ENCODE measurements at regions not wholly inside any gene's neighbourhood (a gene's known extent, or its start where the extent isn't known, plus 50 kb on each side); places are given as distances from the start of the nearest gene placed in this dataset.

DNA sequence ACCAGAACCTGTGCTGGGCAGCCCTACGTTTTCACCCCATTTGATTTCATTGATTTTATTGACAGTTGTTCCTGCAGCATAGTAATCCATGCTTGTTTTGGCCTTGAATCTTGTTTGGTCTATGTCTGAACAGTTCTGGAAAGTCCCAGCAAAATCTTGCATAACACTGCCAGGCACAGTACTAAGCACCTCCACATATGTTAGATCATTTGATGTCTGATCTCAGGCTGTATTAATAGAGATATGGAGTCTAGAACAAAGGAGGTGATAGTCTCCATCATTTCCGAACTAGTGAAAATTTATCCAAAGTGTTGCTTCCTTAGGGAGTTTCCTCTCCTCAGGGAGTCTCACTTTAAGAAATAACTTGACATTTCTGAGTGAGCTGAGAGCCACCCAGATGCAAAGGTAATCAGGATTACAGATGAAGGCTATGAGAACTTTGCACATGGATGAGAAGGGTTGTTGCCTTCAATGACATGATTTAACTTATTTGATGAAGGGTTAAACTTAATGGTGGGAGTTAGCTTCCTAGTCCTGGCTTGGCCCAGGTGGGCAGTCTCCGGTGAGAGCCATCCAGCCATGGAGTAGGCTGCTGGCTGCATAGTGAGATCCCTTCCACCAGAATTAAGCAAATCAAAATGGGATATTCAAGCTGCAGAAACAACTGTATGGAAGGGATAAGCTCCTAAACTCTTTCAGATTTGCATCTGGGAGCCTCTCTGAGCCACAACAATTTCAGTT, 173.8 kb upstream of the MVB12B start:
- DNase-seq (ENCODE audit: low read depth) = no peak

DNA sequence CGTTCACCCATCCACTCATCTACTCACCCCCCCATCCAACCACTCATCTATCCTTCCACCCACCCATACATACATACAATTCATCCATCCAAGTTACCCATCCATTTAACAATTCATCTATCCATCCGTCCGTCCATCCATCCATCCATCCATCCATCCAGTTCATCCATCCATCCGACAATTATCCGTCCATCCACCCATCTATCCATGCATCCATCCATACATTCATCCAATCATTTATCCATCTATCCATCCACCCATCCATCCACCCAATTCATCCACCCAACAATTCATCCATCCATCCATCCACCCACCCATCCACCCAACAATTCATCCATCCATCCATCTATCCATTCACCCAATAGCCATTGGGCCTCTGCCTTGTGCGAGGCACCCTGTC, 173.2 kb upstream of the MVB12B start:
- DNase-seq (ENCODE audit: low read depth) = no peak

DNA sequence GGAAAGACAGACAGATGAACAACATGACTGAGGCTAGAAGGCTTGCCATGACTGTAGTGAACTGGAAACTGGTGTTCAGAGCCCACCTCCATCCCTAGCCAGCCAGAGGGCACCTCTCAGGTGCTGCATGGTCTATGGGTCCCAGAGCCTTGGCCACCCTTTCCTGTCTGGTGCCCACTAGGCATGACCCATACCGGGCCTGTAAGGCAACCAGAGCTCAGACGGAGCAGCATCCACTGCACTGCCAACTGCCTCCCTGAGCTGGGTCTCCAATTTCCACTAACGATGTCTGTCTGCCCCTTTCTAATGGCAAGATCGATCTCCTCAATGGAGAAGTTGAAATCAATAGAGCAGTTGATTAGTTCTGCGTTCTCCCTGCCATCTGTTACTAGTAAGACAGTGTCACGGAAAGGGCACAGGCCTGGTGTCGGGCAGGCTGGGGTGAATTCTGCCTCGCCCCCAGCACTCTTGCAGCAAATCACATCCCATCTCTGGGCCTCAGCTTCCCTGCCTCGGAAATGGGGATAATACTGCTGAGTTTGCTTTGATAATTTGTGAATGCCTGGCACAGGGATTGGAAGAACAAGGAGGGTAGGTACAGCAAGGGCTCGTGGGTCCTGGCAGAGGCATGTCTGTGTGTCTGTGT, 172.3 kb upstream of the MVB12B start:
- no peak for DNase-seq (ENCODE audit: low read depth)

DNA sequence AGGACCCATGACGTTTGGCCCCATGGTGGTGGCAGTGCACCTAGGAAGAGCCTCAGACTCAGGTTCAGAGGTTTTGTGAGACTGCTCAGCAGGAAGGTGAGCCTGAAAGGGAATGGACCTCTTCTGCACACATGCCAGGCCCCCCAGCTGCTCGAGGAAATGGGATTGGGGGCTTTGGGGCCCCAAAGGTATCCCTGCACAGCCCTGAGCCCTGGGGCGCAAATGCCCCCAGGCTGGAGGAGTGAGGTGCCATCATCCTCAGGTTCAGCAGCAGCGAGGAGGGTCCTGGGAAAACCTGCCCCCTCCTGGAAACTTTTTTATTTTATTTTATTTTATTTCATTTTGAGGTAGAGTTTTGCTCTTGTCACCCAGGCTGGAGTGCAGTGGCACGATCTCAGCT, 171.8 kb upstream of the MVB12B start:
- no peak for DNase-seq (ENCODE audit: low read depth)

DNA sequence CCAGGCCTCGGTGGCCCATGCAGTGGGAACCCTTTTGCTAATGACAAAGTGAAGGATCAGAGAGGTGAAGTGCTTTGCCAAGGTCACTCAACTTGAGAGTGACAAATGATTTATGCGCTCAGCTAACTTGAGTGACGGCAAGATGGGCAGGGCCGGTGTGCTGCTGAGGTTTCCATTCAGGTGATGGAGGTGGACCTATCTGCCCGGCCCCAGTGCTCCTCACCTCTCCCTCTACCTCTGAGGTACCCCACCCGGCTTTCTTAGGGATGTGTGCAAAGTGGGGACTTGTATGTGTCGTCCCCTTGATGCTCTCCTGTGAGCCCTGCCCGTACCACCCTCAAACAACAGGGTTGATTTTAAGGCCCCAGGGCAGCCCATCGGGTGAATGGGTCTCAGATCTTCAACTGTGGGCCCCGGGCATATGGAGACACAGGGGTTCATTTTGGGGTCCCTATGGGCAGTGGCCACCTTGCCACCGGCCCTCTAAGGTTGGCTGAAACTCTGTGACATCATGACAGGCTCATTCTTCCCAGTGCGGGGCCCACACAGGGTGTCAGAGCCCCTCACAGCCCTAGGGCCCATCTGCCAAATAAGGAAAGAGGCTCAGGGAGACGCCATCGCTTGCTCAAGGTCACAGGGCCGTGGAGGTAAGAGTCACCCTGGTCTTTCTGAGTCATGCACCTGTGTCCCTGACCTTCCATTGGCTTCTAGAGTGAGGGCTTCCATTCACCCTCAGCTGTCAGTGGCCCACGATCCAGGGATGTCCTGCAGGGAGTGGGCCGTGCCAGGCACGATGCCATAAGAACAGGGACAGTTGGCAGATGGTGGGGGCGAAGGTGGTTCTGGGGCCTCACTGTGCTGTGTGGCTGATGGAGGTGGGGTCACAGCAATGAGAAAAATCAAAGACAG, 170.6 kb upstream of the MVB12B start:
- DNase-seq (ENCODE audit: low read depth) = no peak

DNA sequence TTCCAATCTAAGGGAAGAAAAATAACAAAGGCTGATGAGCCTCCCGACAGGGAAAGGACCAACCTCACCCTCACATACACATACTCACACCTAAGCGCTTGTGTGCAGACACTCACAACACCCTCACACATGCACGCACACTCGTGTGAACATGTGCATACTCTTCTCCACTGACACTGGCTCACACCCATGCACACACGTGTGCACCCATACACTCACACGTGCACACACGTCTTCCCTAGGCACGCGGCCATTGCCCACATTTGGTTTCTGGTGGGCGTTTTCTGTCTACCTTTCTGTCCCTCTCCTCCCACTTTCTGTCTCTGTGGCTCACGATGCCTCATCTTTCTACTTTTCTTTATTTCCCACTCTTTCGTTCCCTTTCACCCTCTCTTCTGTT, 169.7 kb upstream of the MVB12B start:
- no peak for DNase-seq (ENCODE audit: low read depth)

DNA sequence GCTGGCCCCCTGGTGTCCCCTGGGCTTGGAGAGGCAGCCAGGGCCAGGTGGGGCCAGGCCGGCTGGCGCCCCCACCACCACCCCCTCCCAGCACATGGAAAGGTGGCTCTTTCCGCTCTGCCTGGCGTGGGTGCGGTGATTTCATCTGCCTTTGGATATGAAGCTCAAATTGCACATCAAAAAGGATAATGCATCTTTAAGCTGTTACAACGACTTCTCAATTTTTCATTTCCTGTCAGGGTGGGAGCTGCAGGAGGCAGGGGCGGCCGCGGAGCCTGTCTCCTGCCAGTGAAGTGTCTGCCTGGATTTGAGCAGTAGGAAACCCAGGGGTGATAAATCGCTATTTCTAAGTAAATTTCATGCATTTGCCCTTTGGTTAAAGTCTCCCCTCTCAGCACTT, 169.2 kb upstream of the MVB12B start:
- DNase-seq (ENCODE audit: low read depth) = no peak

DNA sequence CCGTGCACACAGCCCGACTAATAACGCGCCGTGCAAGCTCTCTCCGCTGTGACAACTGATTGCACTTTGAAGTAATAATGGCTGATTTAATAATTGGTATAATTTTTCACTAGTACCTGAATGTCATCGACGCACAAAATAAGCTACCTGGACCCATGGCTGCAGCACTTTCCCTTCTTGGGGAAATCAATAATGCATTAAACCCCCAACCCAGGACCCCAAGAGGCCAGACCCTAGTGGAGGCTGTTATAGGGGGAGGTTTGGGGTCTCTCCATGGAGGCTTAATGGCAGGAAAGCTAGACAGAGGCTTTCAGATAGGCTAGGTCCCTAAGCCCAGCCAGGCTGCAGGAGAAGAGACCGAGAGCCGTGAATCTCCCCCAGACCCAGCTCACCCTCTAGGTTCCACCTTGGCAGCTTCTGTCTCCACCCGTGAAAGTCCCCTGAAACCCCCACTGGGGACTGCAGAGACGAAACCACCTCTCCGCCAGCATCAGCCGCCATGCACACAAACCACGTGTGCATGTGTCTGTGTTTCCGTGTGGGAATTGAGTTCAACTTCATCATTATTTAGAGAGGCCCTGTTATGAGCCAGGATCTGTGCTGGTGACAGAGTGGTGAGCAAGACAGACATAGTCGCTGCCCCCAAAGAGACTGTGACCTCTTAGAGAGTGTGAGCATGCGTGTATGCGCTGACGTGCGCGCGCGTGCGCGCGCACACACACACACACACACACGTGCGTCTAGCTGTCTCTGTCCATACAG, 168.6 kb upstream of the MVB12B start:
- no peak for DNase-seq (ENCODE audit: low read depth)

DNA sequence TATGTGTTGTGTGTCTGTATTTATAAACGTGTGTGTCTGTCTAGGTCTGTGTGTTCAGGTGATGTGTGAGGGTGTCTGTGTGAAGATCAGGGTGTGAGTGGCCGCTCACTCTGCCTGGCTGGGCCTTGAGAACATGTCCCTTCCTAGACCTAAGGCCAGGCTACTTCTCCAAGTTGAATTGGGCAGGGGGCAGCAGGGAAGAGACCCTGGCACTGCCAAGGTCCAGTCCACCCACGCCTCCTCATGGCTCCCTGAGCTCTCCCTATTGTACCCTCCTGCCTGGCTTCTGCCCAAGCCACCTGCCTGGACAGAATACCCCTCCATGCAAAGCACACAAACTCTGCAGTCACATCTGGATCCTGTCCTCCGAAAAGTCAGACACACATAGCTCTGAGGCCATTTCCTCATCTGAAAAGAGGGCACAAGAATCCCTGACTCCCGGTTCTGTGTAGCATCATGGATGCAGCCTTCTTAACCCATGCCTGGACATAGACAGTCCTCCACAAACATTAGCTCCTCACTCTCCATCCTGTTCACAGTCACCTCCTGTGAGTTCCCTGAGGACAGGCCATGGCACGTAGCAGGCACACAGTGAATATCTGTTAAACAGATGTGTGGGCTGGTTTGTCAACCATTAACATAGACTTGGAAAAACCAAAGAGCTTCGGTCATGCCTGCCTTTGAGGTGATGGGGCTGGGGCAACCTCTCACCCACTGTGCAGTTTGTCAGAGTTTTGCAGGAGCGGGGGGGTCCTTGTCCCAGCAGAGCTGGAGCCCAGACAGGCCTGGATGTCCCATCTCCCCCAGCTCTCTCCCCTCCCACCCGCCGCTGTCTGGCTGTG, 167.8 kb upstream of the MVB12B start:
- no peak for DNase-seq (ENCODE audit: low read depth)

DNA sequence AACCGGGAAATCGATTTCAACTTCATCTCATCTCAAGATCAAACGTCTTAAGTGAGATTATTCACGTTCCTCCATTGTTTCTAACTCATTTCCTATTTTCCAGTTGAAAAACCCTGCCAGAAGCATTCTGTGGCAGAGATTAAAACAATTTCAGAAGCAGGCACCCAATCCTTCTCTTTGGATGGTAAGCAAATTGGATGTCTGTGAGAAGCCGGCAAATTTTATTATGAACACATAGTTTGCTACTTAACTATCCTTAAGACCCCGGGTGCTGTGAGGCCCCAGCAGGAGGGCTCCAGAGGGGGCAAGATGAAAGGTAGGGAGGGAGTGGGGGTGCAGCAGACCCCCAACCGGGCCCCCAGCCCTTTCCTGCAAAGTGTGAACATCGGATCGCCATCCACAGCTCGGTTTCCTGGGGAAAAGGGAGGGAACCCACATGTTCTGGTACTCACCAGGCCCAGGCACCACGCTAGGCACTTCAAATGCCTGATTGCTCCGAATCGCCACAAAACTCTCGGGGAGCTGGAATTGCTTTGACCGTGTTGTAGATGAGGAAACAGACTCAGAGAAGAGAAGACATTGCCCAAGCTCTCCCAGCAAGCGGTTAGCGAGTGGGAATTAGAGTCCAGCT, 167.1 kb upstream of the MVB12B start:
- no peak for DNase-seq (ENCODE audit: low read depth)

DNA sequence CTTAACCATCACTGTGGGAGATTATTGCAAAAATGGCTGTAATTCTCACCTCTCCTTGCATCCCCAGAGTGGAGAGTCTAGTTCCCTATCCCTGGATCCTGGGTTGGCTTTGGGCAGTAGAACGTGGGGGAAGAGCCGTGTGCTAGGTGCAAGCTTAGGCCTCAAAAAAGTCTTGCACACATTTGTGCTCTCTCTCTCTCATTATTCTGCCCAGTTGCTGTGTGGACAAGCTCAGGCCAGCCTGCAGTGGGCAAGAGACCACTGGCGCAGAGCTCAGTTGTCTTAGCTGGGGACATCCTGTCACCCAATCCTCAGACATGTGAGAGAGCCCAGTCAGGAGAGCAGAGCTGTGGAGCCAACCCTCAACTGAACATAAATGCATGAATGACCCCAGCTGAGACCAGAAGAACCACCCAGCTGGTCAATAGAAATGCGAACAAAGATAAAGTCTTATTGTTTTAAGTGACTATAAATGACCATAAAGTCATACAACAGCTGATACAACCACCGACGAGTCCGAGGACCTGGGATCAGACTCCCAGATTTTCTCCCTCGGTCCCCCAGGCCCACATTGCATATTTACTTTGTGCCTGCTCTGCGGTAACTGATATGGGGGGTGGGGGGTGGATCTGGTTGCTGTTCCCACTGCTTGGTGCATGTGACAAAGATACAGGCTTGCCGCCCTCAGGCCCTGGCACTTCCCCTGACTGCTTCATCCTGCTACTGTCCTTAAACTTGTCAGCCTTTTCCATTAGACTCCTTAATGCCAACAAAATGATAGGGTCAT, 166.4 kb upstream of the MVB12B start:
- no peak for DNase-seq (ENCODE audit: low read depth)

DNA sequence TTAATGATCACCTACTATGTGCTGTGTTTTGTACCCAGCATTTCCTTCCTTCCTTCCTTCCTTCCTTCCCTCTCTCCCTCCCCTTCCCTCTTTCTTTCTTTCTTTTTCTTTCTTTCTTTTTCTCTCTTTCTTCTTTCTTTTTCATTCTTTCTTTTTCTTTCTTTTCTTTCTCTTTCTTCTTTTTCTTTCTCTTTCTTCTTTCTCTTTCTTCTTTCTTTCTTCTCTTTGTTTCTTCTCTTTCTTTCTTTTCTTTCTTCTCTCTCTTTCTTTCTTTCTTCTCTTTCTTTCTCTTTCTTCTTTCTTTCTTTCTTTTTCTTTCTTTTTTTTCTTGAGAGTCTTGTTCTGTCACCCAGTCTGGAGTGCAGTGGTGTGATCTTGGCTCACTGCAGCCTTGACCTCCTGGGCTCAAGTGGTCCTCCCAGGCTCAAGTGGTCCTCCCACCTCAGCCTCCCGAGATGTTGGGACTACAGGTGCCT, 165.7 kb upstream of the MVB12B start:
- no peak for DNase-seq (ENCODE audit: low read depth)

DNA sequence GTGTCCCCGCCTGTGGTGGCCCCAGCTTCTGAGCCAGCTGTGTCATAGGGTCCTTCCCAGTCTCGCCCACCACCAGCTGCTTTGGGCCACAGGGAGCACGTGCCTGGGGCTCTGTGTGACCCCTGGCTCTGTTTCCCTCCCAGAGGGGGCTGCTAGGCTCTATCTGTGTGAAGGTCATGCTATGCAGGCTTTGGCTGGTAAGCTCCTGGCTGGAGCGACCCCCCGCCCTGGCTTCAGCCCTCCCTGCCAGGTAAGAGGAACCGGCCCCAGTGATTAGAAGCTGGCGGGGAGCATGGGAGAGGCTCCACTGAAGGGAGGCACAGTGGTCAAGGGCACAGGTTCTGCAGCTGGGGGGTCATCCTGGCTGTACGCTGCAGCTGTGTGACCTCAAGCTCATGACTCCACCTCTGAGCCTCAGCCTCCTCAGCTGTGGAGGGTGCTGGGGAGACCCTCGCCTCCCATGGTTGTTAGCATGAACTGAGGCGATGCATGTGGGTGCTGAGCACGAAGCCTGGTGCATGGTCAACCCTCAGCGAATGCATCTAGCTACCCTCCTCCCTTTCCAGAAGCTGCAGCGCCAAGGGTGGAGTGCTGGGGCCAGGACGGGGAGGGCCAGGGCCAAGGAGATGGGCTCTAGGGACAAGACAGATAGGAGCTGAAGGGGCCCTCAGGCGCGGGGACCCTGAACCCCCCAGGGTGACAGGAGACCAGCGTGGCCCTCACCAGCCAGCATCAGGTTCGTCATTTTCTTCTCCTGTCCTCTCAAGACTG, 163.8 kb upstream of the MVB12B start:
- DNase-seq (ENCODE audit: low read depth) = no peak

DNA sequence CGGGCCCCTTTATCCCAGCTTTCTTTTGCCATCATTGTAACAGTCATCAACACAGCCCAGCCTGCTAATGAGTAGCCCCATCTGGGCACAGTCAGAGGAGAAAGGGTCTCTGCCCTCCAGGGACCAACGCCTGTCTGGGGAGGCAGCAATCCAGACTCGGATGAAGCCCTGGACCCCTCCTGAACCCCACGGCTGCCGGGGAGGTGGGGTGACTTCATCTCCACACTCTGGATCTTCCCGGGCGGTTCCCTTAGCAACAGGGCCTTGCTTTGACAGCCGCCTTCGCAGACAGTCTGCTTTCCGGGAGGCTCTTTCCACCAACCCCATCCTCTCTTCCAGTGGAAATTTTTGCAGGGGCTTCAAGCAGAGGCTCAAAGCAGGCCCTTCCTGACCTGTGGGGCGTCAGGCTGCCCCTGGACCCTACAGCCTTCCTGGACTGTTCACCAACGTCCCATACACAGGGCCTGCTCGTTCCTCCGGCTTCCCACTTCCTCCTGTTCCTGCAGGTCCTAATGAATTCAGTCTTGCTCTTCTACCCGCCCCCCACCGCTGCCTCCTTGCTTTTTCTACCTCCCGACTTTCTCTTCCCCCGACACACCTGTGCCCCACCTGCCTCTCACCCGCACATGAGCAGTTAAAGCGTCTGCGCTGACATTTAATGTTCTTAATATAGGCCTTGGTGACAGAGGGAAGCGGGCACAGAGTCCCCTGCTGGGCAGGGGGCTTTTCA, 161.7 kb upstream of the MVB12B start:
- no peak for DNase-seq (ENCODE audit: low read depth)

DNA sequence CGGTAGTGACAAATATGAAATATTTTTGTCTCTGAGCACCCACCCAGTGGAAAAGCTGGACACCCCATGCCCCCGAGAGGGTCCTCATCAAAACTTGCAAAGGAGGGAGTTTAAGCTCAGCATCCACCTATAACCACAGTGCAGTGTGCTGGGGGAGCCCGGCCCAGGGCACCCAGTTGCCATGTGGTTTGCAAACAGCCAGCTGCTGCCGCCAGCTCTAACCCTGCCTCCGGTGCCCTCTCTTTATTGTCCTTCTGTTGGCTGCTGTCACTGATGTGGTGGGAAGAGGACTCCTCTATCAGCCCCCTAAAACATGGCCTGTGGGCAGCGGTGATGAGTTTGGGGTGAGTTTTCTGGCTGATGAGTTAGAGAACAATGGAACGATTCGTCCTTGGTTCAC, 160.9 kb upstream of the MVB12B start:
- no peak for DNase-seq (ENCODE audit: low read depth)

DNA sequence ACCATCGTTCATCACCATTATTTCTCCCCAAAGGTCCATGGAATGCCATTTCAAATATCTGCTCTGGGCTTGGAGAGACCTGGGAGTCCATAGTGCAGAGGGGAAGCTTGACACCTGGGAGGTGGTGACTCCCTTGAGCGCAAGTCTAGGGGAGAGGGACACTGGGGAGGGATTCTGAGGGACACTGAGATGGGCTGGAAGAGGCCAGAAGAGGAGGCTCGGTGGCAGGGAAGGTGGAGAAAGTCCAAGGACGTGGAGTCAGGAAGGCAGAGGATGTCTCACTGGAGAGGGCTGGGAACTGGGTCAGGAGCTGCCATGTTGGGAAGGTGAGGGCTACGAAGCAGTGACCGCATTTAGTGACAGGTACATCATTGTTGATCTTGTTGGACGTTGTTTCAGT, 160.3 kb upstream of the MVB12B start:
- DNase-seq (ENCODE audit: low read depth) = no peak

DNA sequence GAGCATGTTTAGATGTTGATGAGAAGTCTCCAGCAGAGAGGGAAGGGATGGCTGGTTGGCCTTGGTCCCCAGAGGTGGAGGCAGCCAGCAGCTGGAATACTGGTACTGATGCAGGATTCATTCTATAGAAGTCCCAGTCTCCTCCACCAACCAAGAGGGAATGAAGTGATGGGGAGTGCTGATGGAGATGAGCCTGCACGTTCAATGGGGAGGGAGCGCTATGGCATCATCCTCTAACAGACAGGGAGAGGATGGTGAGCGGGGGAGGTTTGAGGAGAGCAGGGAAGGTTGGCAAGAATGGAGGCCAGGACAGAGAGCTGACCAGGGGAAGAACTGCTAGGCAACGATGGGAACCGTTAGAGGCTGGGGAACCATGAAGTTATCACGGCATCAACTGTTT, 159.8 kb upstream of the MVB12B start:
- DNase-seq (ENCODE audit: low read depth) = no peak

DNA sequence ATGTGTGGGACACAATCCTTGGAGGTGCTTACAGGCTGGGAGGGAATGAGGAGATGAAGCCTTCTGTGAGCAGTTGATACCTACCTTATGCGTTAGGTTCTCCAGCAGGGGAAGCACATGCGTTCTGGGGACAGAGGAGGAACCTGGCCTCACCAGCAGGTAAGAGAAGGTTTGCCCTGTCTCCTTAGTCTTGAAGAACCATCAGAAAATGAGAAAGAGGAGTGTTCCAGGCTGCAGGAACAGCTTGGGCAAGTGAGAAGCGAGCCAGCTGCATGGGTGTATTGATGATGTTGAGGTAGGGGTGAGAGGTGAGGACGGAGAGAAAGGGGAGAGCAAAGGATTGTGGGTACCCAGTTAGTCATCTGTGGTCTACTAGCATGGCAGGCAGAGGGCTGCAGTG, 156.9 kb upstream of the MVB12B start:
- DNase-seq (ENCODE audit: low read depth) = no peak

Measured in stimulated activated CD8-positive, alpha-beta memory T cell treated with anti-CD3 and anti-CD28 coated beads, Interleukin-7, amount 100 ng/mL, for 24 hours (primary cell).